MG63 (cell line): ENCODE measurements at regions not wholly inside any gene's neighbourhood (a gene's known extent, or its start where the extent isn't known, plus 50 kb on each side); places are given as distances from the start of the nearest gene placed in this dataset.

Experiments
- DNase-seq: peaks from one replicate; pipeline ENCODE4 v3.0.0-alpha.2; 2020
- H3K27me3 ChIP-seq: fragments of 250-450 bp; sonication (Bioruptor Pico); 2 replicates; pipeline ENCODE4 v1.5.1; 2020; ENCODE audit warnings: mild to moderate bottlenecking, moderate library complexity
- H3K36me3 ChIP-seq: fragments of 250-450 bp; sonication (Bioruptor Pico); 2 replicates; pipeline ENCODE4 v1.5.1; 2020; ENCODE audit warnings: mild to moderate bottlenecking, moderate library complexity
- H3K4me3 ChIP-seq: fragments of 250-450 bp; sonication (Bioruptor Pico); 2 replicates; pipeline ENCODE4 v1.5.1; 2020; ENCODE audit warnings: mild to moderate bottlenecking, moderate library complexity
- H3K9me3 ChIP-seq: fragments of 250-450 bp; sonication (Bioruptor Pico); 2 replicates; pipeline ENCODE4 v1.5.1; 2020; ENCODE audit warnings: mild to moderate bottlenecking, moderate library complexity

DNA sequence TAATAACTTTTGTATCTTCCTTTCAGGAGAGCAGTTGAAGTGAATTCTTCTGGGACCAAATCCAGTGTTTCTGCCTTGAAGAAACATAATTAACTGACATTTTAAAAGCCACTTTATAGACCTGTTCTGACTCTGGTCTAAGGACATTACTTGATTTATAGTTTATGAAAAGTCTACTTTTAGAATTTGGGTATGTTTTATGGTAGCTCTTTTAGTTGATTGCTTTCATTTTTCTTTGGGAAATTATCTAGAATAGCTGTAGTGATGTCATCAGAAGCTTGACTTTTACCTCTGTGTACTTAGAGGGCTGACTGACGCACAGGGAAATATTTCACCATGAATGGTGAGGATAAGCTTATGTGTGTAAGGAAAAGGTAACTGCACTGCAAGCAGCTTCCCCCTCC, 131.8 kb upstream of the LIMCH1 start:
- no peak for DNase-seq
- no peaks in the 10 kb centered on the region for H3K36me3 ChIP-seq
- no peaks in the 10 kb centered on the region for H3K27me3 ChIP-seq
- no peaks in the 10 kb centered on the region for H3K9me3 ChIP-seq
- H3K4me3 ChIP-seq = no peak overlapping the region

GRCh38 chr4:41408150-41408549, 129.8 kb upstream of the LIMCH1 start:
- Histone ChIP-seq H3K27me3 (no peaks in the 10 kb centered on the region), H3K36me3 (no peaks in the 10 kb centered on the region), H3K4me3 (no peak overlapping the region), H3K9me3 (no peaks in the 10 kb centered on the region)
- DNase-seq = no peak

DNA sequence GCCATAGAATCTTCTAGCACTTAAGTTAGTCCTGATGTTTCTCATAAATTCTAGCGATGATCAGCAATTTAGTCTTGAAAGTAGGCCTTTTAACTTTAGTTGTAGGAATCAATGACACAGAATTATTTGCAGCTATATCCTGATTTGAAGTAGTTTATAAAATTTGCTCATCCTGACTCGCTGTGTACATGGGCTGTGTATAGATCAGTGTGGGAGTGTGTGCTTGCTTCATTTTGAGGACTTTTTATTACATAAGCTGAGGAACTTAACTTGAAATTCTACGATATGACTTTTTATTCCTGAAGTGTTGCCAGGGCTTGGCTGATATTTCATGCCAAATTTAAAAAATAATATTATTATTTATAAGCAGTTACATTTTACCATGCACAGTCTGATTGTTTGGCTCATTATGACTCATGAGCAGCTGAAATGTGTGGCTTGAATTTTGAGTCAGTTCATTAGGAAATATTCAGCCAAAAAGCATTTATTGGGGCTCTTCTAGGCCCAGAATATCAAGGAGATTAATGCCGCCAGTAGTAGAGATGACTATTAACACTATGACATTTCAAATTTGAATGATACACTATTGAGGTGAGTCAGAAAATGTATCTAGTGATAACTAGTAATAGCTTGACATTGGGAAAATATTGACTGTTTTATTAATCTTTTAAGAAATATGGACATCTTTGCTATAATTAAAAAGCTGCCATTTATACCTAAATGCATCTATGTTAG, 128.9 kb upstream of the LIMCH1 start:
- H3K4me3 ChIP-seq = no peak overlapping the region
- no peaks in the 10 kb centered on the region for H3K36me3 ChIP-seq
- H3K27me3 ChIP-seq = no peaks in the 10 kb centered on the region
- DNase-seq = no peak
- H3K9me3 ChIP-seq = no peaks in the 10 kb centered on the region

- no peak overlapping the region for H3K4me3 ChIP-seq
- no peaks in the 10 kb centered on the region for H3K9me3 ChIP-seq
- no peaks in the 10 kb centered on the region for H3K27me3 ChIP-seq
- no peak for DNase-seq
- no peaks in the 10 kb centered on the region for H3K36me3 ChIP-seq
Measured at GRCh38 chr4:41409594-41409895, 128.4 kb upstream of the LIMCH1 start.

DNA sequence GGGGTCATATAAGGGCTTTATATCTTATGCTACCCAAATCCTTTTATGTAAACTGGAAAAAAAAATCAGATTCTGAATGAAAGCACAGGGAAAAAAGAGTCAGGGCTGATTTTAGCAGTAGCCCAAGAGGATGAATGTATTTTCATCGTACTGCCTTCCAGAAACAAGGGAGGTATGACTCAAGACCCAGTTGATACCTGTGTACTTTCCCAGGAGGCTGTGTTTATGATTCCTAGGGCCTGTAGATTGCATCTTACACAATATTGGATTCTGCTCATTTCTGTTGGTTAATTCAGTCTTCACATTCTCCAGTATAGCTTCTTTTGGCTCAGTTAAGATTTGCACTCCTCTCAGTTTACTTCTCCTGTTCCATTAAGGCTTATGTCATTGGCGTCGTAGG, 127.9 kb upstream of the LIMCH1 start:
- no peak for DNase-seq
- Histone ChIP-seq H3K36me3 (no peaks in the 10 kb centered on the region), H3K4me3 (no peak overlapping the region), H3K27me3 (no peaks in the 10 kb centered on the region), H3K9me3 (no peaks in the 10 kb centered on the region)

DNA sequence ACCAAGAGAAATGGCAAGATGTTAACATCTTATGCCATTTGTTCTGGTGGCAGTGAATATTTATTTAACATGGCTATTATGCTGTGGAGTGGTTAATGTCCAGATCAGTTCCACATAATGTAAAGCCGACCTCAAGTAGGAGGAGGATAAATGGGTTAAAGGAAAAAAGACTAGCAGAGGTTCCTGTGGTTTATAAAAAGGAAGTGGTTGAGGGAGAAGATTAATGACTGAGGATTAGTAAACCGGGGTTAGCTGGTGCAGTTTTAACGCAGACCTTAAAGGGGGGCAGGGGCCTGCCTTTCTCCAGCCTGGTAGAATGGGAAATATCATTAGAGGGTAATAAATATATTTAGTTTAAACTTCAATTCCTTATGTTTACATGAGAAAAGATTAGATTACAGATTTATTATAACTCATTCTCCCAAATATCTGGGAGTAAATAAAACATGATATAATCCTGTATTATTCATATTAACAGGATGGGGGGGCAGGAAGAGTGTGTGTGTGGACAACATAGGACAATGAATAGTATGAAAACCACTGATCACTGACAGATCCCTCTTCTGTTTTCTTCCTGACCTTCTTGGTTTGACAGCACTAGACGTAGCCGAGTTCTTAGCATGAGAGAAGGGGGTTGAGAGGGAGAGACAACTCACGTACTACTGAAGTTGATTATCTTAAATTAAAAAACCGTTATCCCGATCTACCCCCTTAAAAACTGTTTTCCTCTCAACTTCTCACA, 124.1 kb upstream of the LIMCH1 start:
- Histone ChIP-seq H3K36me3 (no peaks in the 10 kb centered on the region), H3K4me3 (no peak overlapping the region), H3K9me3 (no peaks in the 10 kb centered on the region), H3K27me3 (no peaks in the 10 kb centered on the region)
- DNase-seq = no peak

GRCh38 chr4:41414412-41414779, 123.6 kb upstream of the LIMCH1 start:
- no peak for DNase-seq
- no peaks in the 10 kb centered on the region for H3K36me3 ChIP-seq
- H3K4me3 ChIP-seq = no peak overlapping the region
- no peaks in the 10 kb centered on the region for H3K27me3 ChIP-seq
- H3K9me3 ChIP-seq = no peaks in the 10 kb centered on the region

DNA sequence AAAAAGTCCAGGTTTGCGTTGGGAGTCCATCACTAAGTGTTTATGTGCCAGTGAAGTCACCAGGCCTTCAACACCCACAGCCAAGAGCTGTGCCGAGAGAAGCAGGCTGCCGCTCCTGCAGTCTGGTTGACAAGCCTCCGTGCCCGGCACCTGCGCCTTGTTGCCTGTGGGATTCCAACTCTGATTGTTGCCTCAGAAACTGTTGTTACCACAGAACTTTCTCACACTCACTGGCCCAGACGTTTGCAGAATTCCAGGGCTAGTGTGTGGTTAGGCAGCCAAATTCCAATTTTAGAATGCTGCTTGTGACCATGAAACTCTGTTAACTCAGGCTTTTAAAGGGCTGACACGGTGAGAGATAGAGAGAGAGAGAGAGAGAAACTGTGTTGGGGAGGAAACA, 119.5 kb upstream of the LIMCH1 start:
- H3K36me3 ChIP-seq = no peaks in the 10 kb centered on the region
- DNase-seq = no peak
- H3K9me3 ChIP-seq = no peaks in the 10 kb centered on the region
- H3K27me3 ChIP-seq = no peaks in the 10 kb centered on the region
- H3K4me3 ChIP-seq = no peak overlapping the region

DNA sequence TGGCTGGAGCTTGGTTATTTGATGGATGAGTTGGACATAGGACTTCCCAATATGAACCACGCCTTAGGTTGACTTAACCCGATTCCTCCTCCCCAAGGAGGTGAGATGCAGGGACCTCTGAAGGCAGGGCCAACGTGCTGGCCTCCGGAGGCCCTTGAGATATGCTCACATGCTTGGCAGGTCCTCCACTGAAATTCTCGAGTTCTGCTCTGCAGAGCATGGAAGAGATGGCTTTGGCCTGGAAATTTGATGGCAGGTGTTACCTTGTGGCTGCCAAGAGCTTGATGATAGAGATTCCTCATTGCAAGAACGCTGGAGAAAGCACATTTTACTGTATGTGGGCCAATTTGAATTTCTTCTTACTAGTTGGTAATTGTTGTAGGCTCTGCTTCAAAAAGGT, 117.4 kb upstream of the LIMCH1 start:
- no peaks in the 10 kb centered on the region for H3K36me3 ChIP-seq
- DNase-seq = no peak
- H3K4me3 ChIP-seq = no peak overlapping the region
- no peaks in the 10 kb centered on the region for H3K9me3 ChIP-seq
- H3K27me3 ChIP-seq = no peaks in the 10 kb centered on the region

DNA sequence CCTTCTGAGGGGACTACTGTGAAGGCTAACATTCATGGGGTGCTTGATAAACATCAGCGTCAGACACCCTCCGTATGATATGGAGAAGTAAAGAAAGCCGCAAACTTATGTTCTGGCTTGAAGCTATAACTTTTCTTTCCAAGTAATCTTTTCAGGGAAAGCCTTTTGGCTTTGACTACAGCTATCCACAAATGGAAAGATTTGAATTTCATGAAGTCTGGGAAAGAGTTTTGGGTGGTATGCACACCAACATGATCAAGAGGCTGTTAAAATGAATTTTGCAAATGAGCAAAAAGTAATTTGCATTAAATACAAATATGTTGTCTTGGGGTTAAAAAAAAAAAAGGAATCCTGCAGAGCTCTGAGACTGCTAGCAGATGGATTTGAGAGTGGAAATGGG, 114.8 kb upstream of the LIMCH1 start:
- no peaks in the 10 kb centered on the region for H3K27me3 ChIP-seq
- H3K4me3 ChIP-seq = no peak overlapping the region
- no peaks in the 10 kb centered on the region for H3K36me3 ChIP-seq
- no peak for DNase-seq
- no peaks in the 10 kb centered on the region for H3K9me3 ChIP-seq

- Histone ChIP-seq H3K9me3 (no peaks in the 10 kb centered on the region), H3K27me3 (no peaks in the 10 kb centered on the region), H3K4me3 (no peak overlapping the region), H3K36me3 (no peaks in the 10 kb centered on the region)
- no peak for DNase-seq
Measured at GRCh38 chr4:41424522-41424921, 113.4 kb upstream of the LIMCH1 start.

DNA sequence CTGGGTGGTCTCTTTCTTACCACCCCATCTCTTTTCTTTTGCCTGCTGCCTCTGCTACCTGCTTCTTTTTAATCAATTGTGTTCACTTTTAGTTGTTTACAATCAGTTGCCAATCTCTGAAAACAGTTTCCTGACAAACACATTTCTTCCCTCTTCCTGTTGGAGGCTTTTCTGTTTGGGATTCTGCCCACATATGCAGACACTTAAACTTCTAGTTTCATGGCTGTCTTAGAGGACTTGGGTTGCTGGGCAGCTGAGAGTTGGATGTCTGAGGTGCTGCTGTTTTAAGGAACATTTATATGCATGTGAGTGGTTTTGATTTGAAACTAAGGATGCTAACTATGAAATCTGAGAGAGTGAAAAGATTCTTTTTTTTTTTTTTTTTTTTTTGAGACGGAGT, 112.3 kb upstream of the LIMCH1 start:
- H3K4me3 ChIP-seq = no peak overlapping the region
- DNase-seq = no peak
- no peaks in the 10 kb centered on the region for H3K36me3 ChIP-seq
- H3K27me3 ChIP-seq = no peaks in the 10 kb centered on the region
- H3K9me3 ChIP-seq = no peaks in the 10 kb centered on the region

GRCh38 chr4:41426539-41426938, 111.4 kb upstream of the LIMCH1 start:
- no peak overlapping the region for H3K4me3 ChIP-seq
- H3K9me3 ChIP-seq = no peaks in the 10 kb centered on the region
- H3K27me3 ChIP-seq = no peaks in the 10 kb centered on the region
- no peak for DNase-seq
- no peaks in the 10 kb centered on the region for H3K36me3 ChIP-seq

GRCh38 chr4:41427306-41427882, 110.6 kb upstream of the LIMCH1 start:
- H3K9me3 ChIP-seq = no peaks in the 10 kb centered on the region
- no peak for DNase-seq
- H3K27me3 ChIP-seq = no peaks in the 10 kb centered on the region
- H3K4me3 ChIP-seq = no peak overlapping the region
- H3K36me3 ChIP-seq = no peaks in the 10 kb centered on the region

GRCh38 chr4:41427931-41428600, 109.9 kb upstream of the LIMCH1 start:
- Histone ChIP-seq H3K9me3 (no peaks in the 10 kb centered on the region), H3K36me3 (no peaks in the 10 kb centered on the region; the same call in 1 of the 2 replicates), H3K4me3 (no peak overlapping the region), H3K27me3 (no peaks in the 10 kb centered on the region)
- no peak for DNase-seq

DNA sequence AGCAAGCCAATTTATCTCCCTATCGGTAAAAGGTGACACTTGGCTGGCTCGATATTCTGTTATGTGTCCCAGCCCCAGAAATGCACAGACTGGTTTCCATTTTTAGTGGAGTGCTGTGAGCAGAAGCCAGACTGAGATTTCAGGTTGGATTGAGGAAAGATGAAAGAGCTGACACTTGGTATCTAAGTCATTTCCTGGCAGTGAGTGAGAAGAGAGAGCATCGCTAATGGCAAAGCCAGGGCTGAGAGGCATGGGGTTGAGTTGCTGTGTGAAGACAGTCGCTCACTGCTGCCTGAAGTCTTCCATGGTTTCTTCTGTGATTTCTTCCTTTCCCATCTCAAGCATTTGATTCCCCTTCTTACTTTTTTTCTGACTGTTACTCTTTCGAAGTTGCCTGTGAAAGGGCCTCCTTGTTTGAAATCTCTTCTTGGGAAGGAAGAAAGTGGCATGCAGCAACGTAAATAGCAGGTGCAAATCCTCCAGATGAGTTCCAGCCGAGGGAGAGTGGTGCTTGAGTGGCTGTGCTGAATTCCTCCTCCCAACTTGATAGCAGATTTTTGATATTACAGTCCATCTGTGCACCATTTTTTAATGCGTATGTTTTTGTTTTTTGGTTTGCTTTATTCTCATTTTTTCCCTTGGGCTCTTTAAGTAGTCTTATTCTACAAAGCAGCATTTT, 109.2 kb upstream of the LIMCH1 start:
- H3K27me3 ChIP-seq = no peaks in the 10 kb centered on the region
- no peak overlapping the region for H3K4me3 ChIP-seq
- no peak for DNase-seq
- no peaks in the 10 kb centered on the region; the same call in 1 of the 2 replicates for H3K36me3 ChIP-seq
- H3K9me3 ChIP-seq = no peaks in the 10 kb centered on the region

DNA sequence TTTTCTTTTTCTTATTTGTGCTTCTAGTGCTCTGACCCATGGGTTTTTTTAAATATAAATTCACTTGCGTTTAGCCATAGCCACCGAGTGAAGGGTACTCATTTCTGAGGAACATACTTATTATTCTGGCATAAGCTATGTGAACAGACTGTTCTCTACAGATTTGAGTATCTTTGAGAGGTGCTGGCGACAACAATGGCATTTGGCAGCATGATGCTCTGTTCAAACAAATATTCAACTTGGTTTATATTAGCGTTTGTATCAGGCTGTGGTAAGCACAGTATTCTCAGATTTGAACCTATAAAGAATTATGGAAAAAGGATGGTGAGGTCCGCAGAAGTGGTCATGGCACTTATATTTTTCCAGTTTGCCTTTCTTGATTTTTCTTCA, 108.7 kb upstream of the LIMCH1 start:
- DNase-seq = no peak
- H3K9me3 ChIP-seq = no peaks in the 10 kb centered on the region
- no peaks in the 10 kb centered on the region for H3K27me3 ChIP-seq
- no peaks in the 10 kb centered on the region; the same call in 1 of the 2 replicates for H3K36me3 ChIP-seq
- H3K4me3 ChIP-seq = no peak overlapping the region
